ENCODE measurements at regions not wholly inside any gene's neighbourhood (a gene's known extent, or its start where the extent isn't known, plus 50 kb on each side); places are given as distances from the start of the nearest gene placed in this dataset.

- Histone ChIP-seq H3K9me3 (no peaks in the 10 kb centered on the region), H3K27me3 (no peaks in the 10 kb centered on the region), H3K36me3 (no peaks in the 10 kb centered on the region), H3K4me3 (no peak overlapping the region), H3K27ac (no peak overlapping the region), H3K4me1 (peaks cover 0 to 11% of the 10 kb centered on the region in 2 donors)
- no peak for TF ChIP-seq CTCF (IDR thresholded peaks at IDR 0.05)
- DNase-seq (ENCODE audit: low spot score): no peak
Observed at GRCh38 chr1:232283864-232284263, 346.1 kb downstream of the SIPA1L2 start.

GRCh38 chr1:232282498-232282897 is 347.4 kb downstream of the SIPA1L2 start:
- no peak for DNase-seq (ENCODE audit: low spot score)
- no peak for TF ChIP-seq CTCF (IDR thresholded peaks at IDR 0.05)
- Histone ChIP-seq H3K27ac (no peak overlapping the region), H3K9me3 (no peaks in the 10 kb centered on the region), H3K36me3 (no peaks in the 10 kb centered on the region), H3K27me3 (no peaks in the 10 kb centered on the region), H3K4me1 (no peaks in the 10 kb centered on the region), H3K4me3 (no peak overlapping the region)

- no peak for TF ChIP-seq CTCF (IDR thresholded peaks at IDR 0.05)
- DNase-seq (ENCODE audit: low spot score): no peak
- H3K27me3 ChIP-seq: no peaks in the 10 kb centered on the region
- H3K36me3 ChIP-seq: no peaks in the 10 kb centered on the region
- no peak overlapping the region for H3K4me3 ChIP-seq
- no peak overlapping the region for H3K27ac ChIP-seq
- H3K9me3 ChIP-seq: no peaks in the 10 kb centered on the region
- H3K4me1 ChIP-seq: no peaks in the 10 kb centered on the region
Observed at GRCh38 chr1:232280910-232281309, 349.0 kb downstream of the SIPA1L2 start.

- H3K27me3 ChIP-seq: no peaks in the 10 kb centered on the region
- no peaks in the 10 kb centered on the region for H3K36me3 ChIP-seq
- DNase-seq (ENCODE audit: low spot score): no peak
- TF ChIP-seq CTCF (IDR thresholded peaks at IDR 0.05): no peak
- H3K27ac ChIP-seq: no peak overlapping the region
- no peaks in the 10 kb centered on the region for H3K9me3 ChIP-seq
- H3K4me3 ChIP-seq: no peak overlapping the region
- no peaks in the 10 kb centered on the region for H3K4me1 ChIP-seq
Observed at GRCh38 chr1:232279909-232280400, 350.0 kb downstream of the SIPA1L2 start.

DNA sequence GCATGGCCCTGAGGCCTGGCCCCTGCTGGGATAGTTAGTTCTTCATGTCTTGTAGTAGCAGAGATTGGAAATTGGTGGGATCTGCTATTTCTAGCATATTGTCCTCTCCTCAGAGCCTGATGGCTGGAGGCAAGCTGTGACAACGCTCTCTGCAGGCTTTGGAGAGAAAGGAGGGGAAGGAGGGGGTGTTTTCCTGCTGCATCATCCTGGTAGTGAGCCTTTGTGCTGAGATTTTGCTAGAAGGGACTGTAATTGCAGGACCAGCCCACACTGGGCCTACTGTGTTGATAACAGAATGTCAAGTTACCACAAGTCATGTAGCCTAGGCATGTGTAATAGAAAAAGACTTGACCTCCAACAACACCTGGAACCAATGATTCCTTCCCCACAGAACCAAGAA is 351.0 kb downstream of the SIPA1L2 start:
- Histone ChIP-seq H3K27ac (no peak overlapping the region), H3K4me1 (no peaks in the 10 kb centered on the region), H3K27me3 (no peaks in the 10 kb centered on the region), H3K9me3 (no peaks in the 10 kb centered on the region), H3K4me3 (no peak overlapping the region), H3K36me3 (no peaks in the 10 kb centered on the region)
- no peak for TF ChIP-seq CTCF (IDR thresholded peaks at IDR 0.05)
- DNase-seq (ENCODE audit: low spot score): no peak

GRCh38 chr1:232276651-232277050 is 353.3 kb downstream of the SIPA1L2 start:
- Histone ChIP-seq H3K9me3 (no peaks in the 10 kb centered on the region), H3K4me3 (no peak overlapping the region), H3K36me3 (no peaks in the 10 kb centered on the region), H3K27ac (no peak overlapping the region), H3K27me3 (no peaks in the 10 kb centered on the region), H3K4me1 (no peaks in the 10 kb centered on the region)
- no peak for TF ChIP-seq CTCF (IDR thresholded peaks at IDR 0.05)
- no peak for DNase-seq (ENCODE audit: low spot score)

Measured in right atrium auricular region (tissue), 2 donors.